ENCODE measurements at regions not wholly inside any gene's neighbourhood (a gene's known extent, or its start where the extent isn't known, plus 50 kb on each side); places are given as distances from the start of the nearest gene placed in this dataset.

- Histone ChIP-seq H3K9me3 (ENCODE audit: control insufficient read depth, low read length) (no peaks in the 10 kb centered on the region), H3K36me3 (ENCODE audit: control insufficient read depth, insufficient read depth, low read length, severe bottlenecking) (no peaks in the 10 kb centered on the region), H3K9ac (ENCODE audit: low read length) (no peak overlapping the region), H3K4me1 (ENCODE audit: control insufficient read depth, insufficient read depth, low read length) (no peaks in the 10 kb centered on the region), H3K27me3 (replicated peaks; ENCODE audit: control insufficient read depth, insufficient read depth, low read length) (peaks cover 7% of the 10 kb centered on the region), H3K4me3 (ENCODE audit: low read length) (no peak overlapping the region)
- DNase-seq (ENCODE audit: low read depth), result no peak
These were observed 78.2 kb downstream of the MSL3 start for GRCh38 chrX:11836284-11836683.

GRCh38 chrX:11837437-11837836 is 79.4 kb downstream of the MSL3 start:
- Histone ChIP-seq H3K36me3 (ENCODE audit: control insufficient read depth, insufficient read depth, low read length, severe bottlenecking) (no peaks in the 10 kb centered on the region), H3K4me3 (ENCODE audit: low read length) (no peak overlapping the region), H3K4me1 (ENCODE audit: control insufficient read depth, insufficient read depth, low read length) (no peaks in the 10 kb centered on the region), H3K9me3 (ENCODE audit: control insufficient read depth, low read length) (no peaks in the 10 kb centered on the region), H3K27me3 (replicated peaks; ENCODE audit: control insufficient read depth, insufficient read depth, low read length) (peaks cover 6% of the 10 kb centered on the region), H3K9ac (ENCODE audit: low read length) (no peak overlapping the region)
- DNase-seq (ENCODE audit: low read depth), result no peak

GRCh38 chrX:11864171-11864570 is 106.1 kb downstream of the MSL3 start:
- no peak for DNase-seq (ENCODE audit: low read depth)
- Histone ChIP-seq H3K27me3 (replicated peaks; ENCODE audit: control insufficient read depth, insufficient read depth, low read length) (no peaks in the 10 kb centered on the region), H3K36me3 (ENCODE audit: control insufficient read depth, insufficient read depth, low read length, severe bottlenecking) (no peaks in the 10 kb centered on the region), H3K4me3 (ENCODE audit: low read length) (no peak overlapping the region), H3K9me3 (ENCODE audit: control insufficient read depth, low read length) (no peaks in the 10 kb centered on the region), H3K9ac (ENCODE audit: low read length) (no peak overlapping the region), H3K4me1 (ENCODE audit: control insufficient read depth, insufficient read depth, low read length) (no peaks in the 10 kb centered on the region)

- DNase-seq (ENCODE audit: low read depth), result no peak
- Histone ChIP-seq H3K4me3 (ENCODE audit: low read length) (no peak overlapping the region), H3K9ac (ENCODE audit: low read length) (no peak overlapping the region), H3K36me3 (ENCODE audit: control insufficient read depth, insufficient read depth, low read length, severe bottlenecking) (no peaks in the 10 kb centered on the region), H3K27me3 (replicated peaks; ENCODE audit: control insufficient read depth, insufficient read depth, low read length) (peaks cover 5% of the 10 kb centered on the region), H3K4me1 (ENCODE audit: control insufficient read depth, insufficient read depth, low read length) (no peaks in the 10 kb centered on the region), H3K9me3 (ENCODE audit: control insufficient read depth, low read length) (no peaks in the 10 kb centered on the region)
These were observed 109.7 kb downstream of the MSL3 start for GRCh38 chrX:11867610-11868345.

- Histone ChIP-seq H3K27me3 (replicated peaks; ENCODE audit: control insufficient read depth, insufficient read depth, low read length) (peaks cover 5% of the 10 kb centered on the region), H3K9me3 (ENCODE audit: control insufficient read depth, low read length) (no peaks in the 10 kb centered on the region), H3K36me3 (ENCODE audit: control insufficient read depth, insufficient read depth, low read length, severe bottlenecking) (no peaks in the 10 kb centered on the region), H3K9ac (ENCODE audit: low read length) (no peak overlapping the region), H3K4me1 (ENCODE audit: control insufficient read depth, insufficient read depth, low read length) (no peaks in the 10 kb centered on the region), H3K4me3 (ENCODE audit: low read length) (no peak overlapping the region)
- DNase-seq (ENCODE audit: low read depth), result no peak
These were observed 112.8 kb downstream of the MSL3 start for GRCh38 chrX:11870789-11871188.

GRCh38 chrX:11881485-11882170 is 123.6 kb downstream of the MSL3 start:
- DNase-seq (ENCODE audit: low read depth), result no peak
- no peak overlapping the region for H3K9ac ChIP-seq (ENCODE audit: low read length)
- H3K9me3 ChIP-seq (ENCODE audit: control insufficient read depth, low read length), result peaks cover 3% of the 10 kb centered on the region
- no peak overlapping the region for H3K4me3 ChIP-seq (ENCODE audit: low read length)
- H3K36me3 ChIP-seq (ENCODE audit: control insufficient read depth, insufficient read depth, low read length, severe bottlenecking), result no peaks in the 10 kb centered on the region
- H3K4me1 ChIP-seq (ENCODE audit: control insufficient read depth, insufficient read depth, low read length), result no peaks in the 10 kb centered on the region
- peaks cover 3% of the 10 kb centered on the region for H3K27me3 ChIP-seq (replicated peaks; ENCODE audit: control insufficient read depth, insufficient read depth, low read length)

- Histone ChIP-seq H3K27me3 (replicated peaks; ENCODE audit: control insufficient read depth, insufficient read depth, low read length) (no peaks in the 10 kb centered on the region), H3K9me3 (ENCODE audit: control insufficient read depth, low read length) (peaks cover 14% of the 10 kb centered on the region), H3K4me3 (ENCODE audit: low read length) (no peak overlapping the region), H3K4me1 (ENCODE audit: control insufficient read depth, insufficient read depth, low read length) (peaks cover 12% of the 10 kb centered on the region), H3K36me3 (ENCODE audit: control insufficient read depth, insufficient read depth, low read length, severe bottlenecking) (no peaks in the 10 kb centered on the region), H3K9ac (ENCODE audit: low read length) (no peak overlapping the region)
- DNase-seq (ENCODE audit: low read depth), result no peak
These were observed 128.7 kb downstream of the MSL3 start for GRCh38 chrX:11886745-11887144.

GRCh38 chrX:11887175-11887574 is 129.1 kb downstream of the MSL3 start:
- Histone ChIP-seq H3K9ac (ENCODE audit: low read length) (no peak overlapping the region), H3K36me3 (ENCODE audit: control insufficient read depth, insufficient read depth, low read length, severe bottlenecking) (no peaks in the 10 kb centered on the region), H3K9me3 (ENCODE audit: control insufficient read depth, low read length) (peaks cover 14% of the 10 kb centered on the region), H3K4me3 (ENCODE audit: low read length) (no peak overlapping the region), H3K27me3 (replicated peaks; ENCODE audit: control insufficient read depth, insufficient read depth, low read length) (peaks cover 1% of the 10 kb centered on the region), H3K4me1 (ENCODE audit: control insufficient read depth, insufficient read depth, low read length) (peaks cover 12% of the 10 kb centered on the region)
- DNase-seq (ENCODE audit: low read depth), result no peak

GRCh38 chrX:11888421-11888820 is 130.4 kb downstream of the MSL3 start:
- DNase-seq (ENCODE audit: low read depth), result no peak
- peaks cover 6% of the 10 kb centered on the region for H3K27me3 ChIP-seq (replicated peaks; ENCODE audit: control insufficient read depth, insufficient read depth, low read length)
- H3K4me1 ChIP-seq (ENCODE audit: control insufficient read depth, insufficient read depth, low read length), result peaks cover 12% of the 10 kb centered on the region
- H3K9me3 ChIP-seq (ENCODE audit: control insufficient read depth, low read length), result peaks cover 13% of the 10 kb centered on the region
- H3K9ac ChIP-seq (ENCODE audit: low read length), result no peak overlapping the region
- H3K36me3 ChIP-seq (ENCODE audit: control insufficient read depth, insufficient read depth, low read length, severe bottlenecking), result no peaks in the 10 kb centered on the region
- H3K4me3 ChIP-seq (ENCODE audit: low read length), result no peak overlapping the region

GRCh38 chrX:11889791-11890190 is 131.8 kb downstream of the MSL3 start:
- H3K9me3 ChIP-seq (ENCODE audit: control insufficient read depth, low read length), result peaks cover 11% of the 10 kb centered on the region
- no peak overlapping the region for H3K4me3 ChIP-seq (ENCODE audit: low read length)
- DNase-seq (ENCODE audit: low read depth), result no peak
- H3K9ac ChIP-seq (ENCODE audit: low read length), result no peak overlapping the region
- H3K27me3 ChIP-seq (replicated peaks; ENCODE audit: control insufficient read depth, insufficient read depth, low read length), result peaks cover 10% of the 10 kb centered on the region
- peaks cover 12% of the 10 kb centered on the region for H3K4me1 ChIP-seq (ENCODE audit: control insufficient read depth, insufficient read depth, low read length)
- H3K36me3 ChIP-seq (ENCODE audit: control insufficient read depth, insufficient read depth, low read length, severe bottlenecking), result no peaks in the 10 kb centered on the region

GRCh38 chrX:11890836-11891514 is 132.9 kb downstream of the MSL3 start:
- no peak overlapping the region for H3K9ac ChIP-seq (ENCODE audit: low read length)
- no peaks in the 10 kb centered on the region for H3K36me3 ChIP-seq (ENCODE audit: control insufficient read depth, insufficient read depth, low read length, severe bottlenecking)
- H3K9me3 ChIP-seq (ENCODE audit: control insufficient read depth, low read length), result peaks cover 11% of the 10 kb centered on the region
- H3K4me3 ChIP-seq (ENCODE audit: low read length), result no peak overlapping the region
- peaks cover 12% of the 10 kb centered on the region for H3K4me1 ChIP-seq (ENCODE audit: control insufficient read depth, insufficient read depth, low read length)
- DNase-seq (ENCODE audit: low read depth), result no peak
- peaks cover 15% of the 10 kb centered on the region for H3K27me3 ChIP-seq (replicated peaks; ENCODE audit: control insufficient read depth, insufficient read depth, low read length)

Measured in adipocyte (in vitro differentiated cells).